Astrocyte (in vitro differentiated cells and primary cell): ENCODE measurements at regions not wholly inside any gene's neighbourhood (a gene's known extent, or its start where the extent isn't known, plus 50 kb on each side); places are given as distances from the start of the nearest gene placed in this dataset.

Experiments used
- DNase-seq: peaks from one replicate; pipeline ENCODE4 v3.0.0-alpha.2; 2010; ENCODE audit warnings: low read depth
- FAIRE-seq: peaks from 2 replicates; lab custom pipeline; 2011; peaks lifted over from hg19 to GRCh38; lab: Jason Lieb, UNC
- H2AFZ ChIP-seq: 2 replicates; pipeline ENCODE4 v1.6.0; 2012; ENCODE audit warnings: low read depth, low read length, inconsistent platforms
- H3K27ac ChIP-seq: 2 replicates; pipeline ENCODE4 v1.5.1; 2011; ENCODE audit warnings: low read depth, low read length, inconsistent platforms
- H3K27me3 ChIP-seq: 2 replicates; pipeline ENCODE4 v1.6.0; 2011; ENCODE audit warnings: low read length, inconsistent platforms; ENCODE audit not compliant: insufficient read depth
- H3K36me3 ChIP-seq: 2 replicates; pipeline ENCODE4 v1.5.1; 2011; ENCODE audit warnings: low read length, inconsistent platforms; ENCODE audit not compliant: insufficient read depth
- H3K4me1 ChIP-seq: 2 replicates; pipeline ENCODE4 v1.5.1; 2011; ENCODE audit warnings: low read length, inconsistent platforms; ENCODE audit not compliant: insufficient read depth
- H3K4me2 ChIP-seq: 2 replicates; pipeline ENCODE4 v1.6.0; 2012; ENCODE audit warnings: low read length, inconsistent platforms
- H3K4me3 ChIP-seq: 2 replicates; pipeline ENCODE4 v1.5.1; 2011; ENCODE audit warnings: low read depth, mild to moderate bottlenecking, low read length, inconsistent platforms; ENCODE audit not compliant: insufficient read depth
- H3K79me2 ChIP-seq: 2 replicates; pipeline ENCODE4 v1.6.0; 2012; ENCODE audit warnings: mild to moderate bottlenecking, low read length, inconsistent platforms; ENCODE audit not compliant: insufficient read depth
- H3K9ac ChIP-seq: 2 replicates; pipeline ENCODE4 v1.6.0; 2012; ENCODE audit warnings: mild to moderate bottlenecking, low read length, inconsistent platforms
- H3K9me3 ChIP-seq: 2 replicates; pipeline ENCODE4 v1.5.1; 2012; ENCODE audit warnings: low read depth, mild to moderate bottlenecking, low read length, inconsistent platforms; ENCODE audit not compliant: insufficient read depth
- H4K20me1 ChIP-seq: 2 replicates; pipeline ENCODE4 v1.6.0; 2012; ENCODE audit warnings: low read length, inconsistent platforms; ENCODE audit not compliant: insufficient read depth
- H3K27ac Mint-ChIP-seq: one replicate; pipeline ENCODE4 v1.8.0; 2021; ENCODE audit warnings: mild to moderate bottlenecking, mixed read lengths; ENCODE audit not compliant: unreplicated experiment
- H3K27me3 Mint-ChIP-seq: one replicate; pipeline ENCODE4 v1.8.0; 2021; ENCODE audit warnings: low read depth, mixed read lengths; ENCODE audit not compliant: unreplicated experiment
- H3K36me3 Mint-ChIP-seq: one replicate; pipeline ENCODE4 v1.8.0; 2021; ENCODE audit warnings: low read depth, mixed read lengths; ENCODE audit not compliant: unreplicated experiment
- H3K4me1 Mint-ChIP-seq: one replicate; pipeline ENCODE4 v1.8.0; 2021; ENCODE audit warnings: low read depth, mixed read lengths; ENCODE audit not compliant: unreplicated experiment
- H3K4me3 Mint-ChIP-seq: one replicate; pipeline ENCODE4 v1.8.0; 2021; ENCODE audit warnings: mild to moderate bottlenecking, moderate library complexity, mixed read lengths; ENCODE audit not compliant: unreplicated experiment
- H3K9me3 Mint-ChIP-seq: one replicate; pipeline ENCODE4 v1.8.0; 2021; ENCODE audit warnings: mild to moderate bottlenecking, mixed read lengths; ENCODE audit not compliant: unreplicated experiment
- EZH2 ChIP-seq: IDR thresholded peaks from 2 replicates; pipeline ENCODE4 v1.6.1; 2012; ENCODE audit warnings: mild to moderate bottlenecking, low read length, inconsistent platforms; ENCODE audit not compliant: insufficient read depth
- TF ChIP-seq, protein P1 (sequence below): IDR thresholded peaks from 2 replicates; pipeline ENCODE4 v1.5.1; 2011; ENCODE audit warnings: low read depth, mild to moderate bottlenecking, inconsistent platforms, low read length, moderate library complexity; ENCODE audit not compliant: insufficient read depth

DNA sequence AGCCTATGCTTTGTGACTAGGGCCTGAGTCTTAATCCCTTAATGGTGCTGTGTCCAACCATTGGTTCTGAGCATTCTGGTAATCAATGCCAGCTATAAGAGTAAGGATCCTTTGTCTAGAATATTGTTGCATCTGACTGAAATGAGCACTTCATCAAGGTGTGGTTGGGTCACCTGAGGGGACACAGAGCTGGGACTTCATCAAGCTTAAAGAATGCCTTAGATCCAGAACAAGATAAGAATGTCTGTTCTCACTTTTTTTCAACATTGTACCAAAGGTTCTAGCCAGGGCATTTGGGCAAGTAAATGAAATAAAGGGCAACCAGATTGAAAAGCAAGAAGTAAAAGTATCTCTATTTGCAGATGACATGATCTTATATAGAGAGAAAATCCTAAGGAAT lies 280.4 kb downstream of the MTERF1 start:
- peaks cover 4% of the 10 kb centered on the region for H3K27me3 Mint-ChIP-seq
- Histone ChIP-seq H3K36me3 (no peaks in the 10 kb centered on the region), H2AFZ (no peak overlapping the region), H3K9me3 (no peaks in the 10 kb centered on the region), H3K9ac (no peak overlapping the region), H3K4me1 (no peaks in the 10 kb centered on the region), H3K4me3 (no peak overlapping the region), H3K79me2 (no peaks in the 10 kb centered on the region), H3K27ac (no peak overlapping the region), H4K20me1 (no peaks in the 10 kb centered on the region), H3K27me3 (no peaks in the 10 kb centered on the region), H3K4me2 (no peak overlapping the region)
- no peaks in the 10 kb centered on the region for H3K36me3 Mint-ChIP-seq
- H3K4me3 Mint-ChIP-seq = no peak overlapping the region
- no peak for TF ChIP-seq EZH2
- TF ChIP-seq, protein P1, sequence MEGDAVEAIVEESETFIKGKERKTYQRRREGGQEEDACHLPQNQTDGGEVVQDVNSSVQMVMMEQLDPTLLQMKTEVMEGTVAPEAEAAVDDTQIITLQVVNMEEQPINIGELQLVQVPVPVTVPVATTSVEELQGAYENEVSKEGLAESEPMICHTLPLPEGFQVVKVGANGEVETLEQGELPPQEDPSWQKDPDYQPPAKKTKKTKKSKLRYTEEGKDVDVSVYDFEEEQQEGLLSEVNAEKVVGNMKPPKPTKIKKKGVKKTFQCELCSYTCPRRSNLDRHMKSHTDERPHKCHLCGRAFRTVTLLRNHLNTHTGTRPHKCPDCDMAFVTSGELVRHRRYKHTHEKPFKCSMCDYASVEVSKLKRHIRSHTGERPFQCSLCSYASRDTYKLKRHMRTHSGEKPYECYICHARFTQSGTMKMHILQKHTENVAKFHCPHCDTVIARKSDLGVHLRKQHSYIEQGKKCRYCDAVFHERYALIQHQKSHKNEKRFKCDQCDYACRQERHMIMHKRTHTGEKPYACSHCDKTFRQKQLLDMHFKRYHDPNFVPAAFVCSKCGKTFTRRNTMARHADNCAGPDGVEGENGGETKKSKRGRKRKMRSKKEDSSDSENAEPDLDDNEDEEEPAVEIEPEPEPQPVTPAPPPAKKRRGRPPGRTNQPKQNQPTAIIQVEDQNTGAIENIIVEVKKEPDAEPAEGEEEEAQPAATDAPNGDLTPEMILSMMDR = no peak
- no peaks in the 10 kb centered on the region for H3K9me3 Mint-ChIP-seq
- FAIRE-seq (no peak), DNase-seq (no peak)
- no peaks in the 10 kb centered on the region for H3K4me1 Mint-ChIP-seq
- H3K27ac Mint-ChIP-seq = no peak overlapping the region

DNA sequence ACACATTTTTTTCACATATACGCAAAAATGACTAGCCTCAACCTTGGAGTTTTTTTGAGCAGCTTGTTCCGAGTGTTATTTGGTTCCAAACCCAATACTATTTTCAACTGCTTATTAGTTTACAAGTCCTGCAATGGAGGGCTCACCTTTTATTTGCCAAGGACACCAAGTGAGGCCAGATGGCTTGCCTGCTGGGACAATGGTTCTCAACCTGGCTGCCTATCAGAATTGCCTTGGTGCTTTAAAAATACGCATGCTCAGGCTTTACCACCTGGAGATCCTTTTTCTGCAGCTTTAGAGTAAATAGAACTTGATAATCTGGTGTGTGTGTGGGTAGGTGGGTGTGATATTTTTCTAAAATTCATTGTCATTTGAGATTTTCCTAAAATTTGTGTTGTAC lies 276.8 kb downstream of the MTERF1 start:
- H3K9me3 ChIP-seq = no peaks in the 10 kb centered on the region
- no peak overlapping the region for H3K4me2 ChIP-seq
- no peak for DNase-seq
- no peaks in the 10 kb centered on the region for H4K20me1 ChIP-seq
- no peak for FAIRE-seq
- Mint-ChIP-seq H3K4me1 (no peaks in the 10 kb centered on the region), H3K27ac (no peak overlapping the region), H3K9me3 (no peaks in the 10 kb centered on the region), H3K4me3 (no peak overlapping the region), H3K27me3 (no peaks in the 10 kb centered on the region), H3K36me3 (no peaks in the 10 kb centered on the region)
- no peaks in the 10 kb centered on the region for H3K79me2 ChIP-seq
- H3K4me1 ChIP-seq = no peaks in the 10 kb centered on the region
- H3K27ac ChIP-seq = no peak overlapping the region
- H3K4me3 ChIP-seq = no peak overlapping the region
- no peaks in the 10 kb centered on the region for H3K27me3 ChIP-seq
- H2AFZ ChIP-seq = no peak overlapping the region
- TF ChIP-seq, protein P1 = no peak
- TF ChIP-seq EZH2 = no peak
- H3K36me3 ChIP-seq = no peaks in the 10 kb centered on the region
- no peak overlapping the region for H3K9ac ChIP-seq

DNA sequence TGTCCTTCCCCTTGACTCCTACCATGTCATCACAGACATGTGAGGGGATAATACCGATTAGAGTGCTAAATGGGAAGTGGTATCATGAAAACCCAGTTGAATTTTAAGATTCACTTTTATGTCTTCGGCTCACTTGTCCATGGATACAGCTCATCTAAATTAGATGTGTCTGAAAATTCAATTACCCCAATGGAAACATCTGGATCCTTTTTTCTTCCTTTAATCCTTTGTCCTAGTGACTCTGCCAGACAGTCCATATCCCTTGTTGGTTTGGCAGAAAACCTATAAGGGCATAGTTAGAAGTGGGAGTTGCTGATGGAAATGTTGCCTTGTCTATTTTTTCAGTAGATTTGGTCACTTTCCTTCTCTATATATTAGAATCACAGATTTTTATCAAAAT lies 271.9 kb downstream of the MTERF1 start:
- H3K27me3 ChIP-seq = no peaks in the 10 kb centered on the region
- peaks cover 5% of the 10 kb centered on the region for H3K9me3 Mint-ChIP-seq
- no peak for FAIRE-seq
- no peaks in the 10 kb centered on the region for H3K4me1 Mint-ChIP-seq
- no peak for DNase-seq
- no peak overlapping the region for H2AFZ ChIP-seq
- H3K36me3 ChIP-seq = no peaks in the 10 kb centered on the region
- no peaks in the 10 kb centered on the region for H3K27me3 Mint-ChIP-seq
- H3K27ac ChIP-seq = no peak overlapping the region
- no peak for TF ChIP-seq EZH2
- TF ChIP-seq, protein P1 = no peak
- H3K9me3 ChIP-seq = peaks cover 5% of the 10 kb centered on the region
- H3K9ac ChIP-seq = no peak overlapping the region
- H3K4me3 ChIP-seq = no peak overlapping the region
- no peaks in the 10 kb centered on the region for H3K36me3 Mint-ChIP-seq
- no peak overlapping the region for H3K4me2 ChIP-seq
- no peaks in the 10 kb centered on the region for H3K4me1 ChIP-seq
- H3K79me2 ChIP-seq = no peaks in the 10 kb centered on the region
- H3K27ac Mint-ChIP-seq = no peak overlapping the region
- no peak overlapping the region for H3K4me3 Mint-ChIP-seq
- H4K20me1 ChIP-seq = no peaks in the 10 kb centered on the region
